Caco-2 (cell line): ENCODE measurements at regions not wholly inside any gene's neighbourhood (a gene's known extent, or its start where the extent isn't known, plus 50 kb on each side); places are given as distances from the start of the nearest gene placed in this dataset.
A peak's percentile ranks its signal among the peaks of the same experiment; 100 is the strongest.

Source experiments
- BruUV-seq: library from RNA; stranded (reverse); fragments of 400-500 nt; replicated peaks from 2 replicates; lab custom pipeline; 2021; lab: Mats Ljungman, UMichigan
- CTCF ChIA-PET: fragments of 300-600 bp; sonication (Branson Sonifier 250); formaldehyde crosslinking; loops from one replicate; lab custom pipeline; 2022; ENCODE audit warnings: antibody characterized with exemption; lab: Charles Lee
- POLR2A ChIA-PET: fragments of 300-600 bp; sonication (Branson Sonifier 250); formaldehyde crosslinking; loops from one replicate; lab custom pipeline; 2022; ENCODE audit warnings: antibody characterized with exemption; lab: Charles Lee
- DNase-seq, 2 experiments: peaks; one replicate each; pipeline versions ENCODE4 v3.0.0 to v3.0.0-alpha.2; 2020 to 2022
- H3K27me3 ChIP-seq: replicated peaks from 2 replicates; pipeline ENCODE4 v1.6.0; 2011; ENCODE audit warnings: low read length; ENCODE audit not compliant: control insufficient read depth, insufficient read depth
- H3K36me3 ChIP-seq: 2 replicates; pipeline ENCODE4 v1.5.1; 2011; ENCODE audit warnings: low read length; ENCODE audit not compliant: control insufficient read depth, insufficient read depth
- H3K4me1 ChIP-seq: fragments of 250-450 bp; sonication (Bioruptor Pico); 2 replicates; pipeline ENCODE4 v1.5.1; 2020; ENCODE audit warnings: mild to moderate bottlenecking
- H3K4me3 ChIP-seq: 2 replicates; pipeline ENCODE4 v1.5.1; 2011; ENCODE audit warnings: low read depth, mild to moderate bottlenecking, control low read depth, low read length
- H3K9me3 ChIP-seq: fragments of 250-450 bp; sonication (Bioruptor Pico); 2 replicates; pipeline ENCODE4 v1.5.1; 2020; ENCODE audit warnings: mild to moderate bottlenecking, moderate library complexity
- H3K27ac Mint-ChIP-seq: one replicate; pipeline ENCODE4 v1.8.0; 2022; ENCODE audit warnings: mixed read lengths; ENCODE audit not compliant: unreplicated experiment
- H3K27me3 Mint-ChIP-seq: one replicate; pipeline ENCODE4 v1.8.0; 2022; ENCODE audit warnings: mixed read lengths; ENCODE audit not compliant: insufficient read depth, unreplicated experiment
- H3K36me3 Mint-ChIP-seq: one replicate; pipeline ENCODE4 v1.8.0; 2022; ENCODE audit warnings: mild to moderate bottlenecking, mixed read lengths; ENCODE audit not compliant: insufficient read depth, unreplicated experiment
- H3K4me1 Mint-ChIP-seq: one replicate; pipeline ENCODE4 v1.8.0; 2022; ENCODE audit warnings: low read depth, mixed read lengths; ENCODE audit not compliant: unreplicated experiment
- H3K4me3 Mint-ChIP-seq: one replicate; pipeline ENCODE4 v1.8.0; 2022; ENCODE audit warnings: mild to moderate bottlenecking, moderate library complexity, mixed read lengths; ENCODE audit not compliant: unreplicated experiment
- H3K9me3 Mint-ChIP-seq: one replicate; pipeline ENCODE4 v1.8.0; 2022; ENCODE audit warnings: mixed read lengths; ENCODE audit not compliant: unreplicated experiment
- intact Hi-C: fragments of 100-400 bp; cut with micrococcal nuclease; formaldehyde crosslinking; loops from one replicate; pipeline ENCODE4 v1.10.0; 2022; ENCODE audit not compliant: unreplicated experiment
- TF ChIP-seq, protein P1 (sequence below), 2 experiments: fragments of 200-600 bp in 1 of 2; IDR thresholded peaks; 1 replicate in 1 of 2; 2 replicates in 1 of 2; pipeline versions ENCODE4 v1.5.1 to v1.8.0; 2011 to 2022; ENCODE audit warnings: antibody characterized with exemption in 1 of 2, control low read depth in 1 of 2, inconsistent platforms in 1 of 2, low read depth in 1 of 2, low read length in 1 of 2, mild to moderate bottlenecking in 1 of 2, moderate library complexity in 1 of 2; ENCODE audit not compliant: insufficient read depth in 1 of 2, severe bottlenecking in 1 of 2, unreplicated experiment in 1 of 2

DNA sequence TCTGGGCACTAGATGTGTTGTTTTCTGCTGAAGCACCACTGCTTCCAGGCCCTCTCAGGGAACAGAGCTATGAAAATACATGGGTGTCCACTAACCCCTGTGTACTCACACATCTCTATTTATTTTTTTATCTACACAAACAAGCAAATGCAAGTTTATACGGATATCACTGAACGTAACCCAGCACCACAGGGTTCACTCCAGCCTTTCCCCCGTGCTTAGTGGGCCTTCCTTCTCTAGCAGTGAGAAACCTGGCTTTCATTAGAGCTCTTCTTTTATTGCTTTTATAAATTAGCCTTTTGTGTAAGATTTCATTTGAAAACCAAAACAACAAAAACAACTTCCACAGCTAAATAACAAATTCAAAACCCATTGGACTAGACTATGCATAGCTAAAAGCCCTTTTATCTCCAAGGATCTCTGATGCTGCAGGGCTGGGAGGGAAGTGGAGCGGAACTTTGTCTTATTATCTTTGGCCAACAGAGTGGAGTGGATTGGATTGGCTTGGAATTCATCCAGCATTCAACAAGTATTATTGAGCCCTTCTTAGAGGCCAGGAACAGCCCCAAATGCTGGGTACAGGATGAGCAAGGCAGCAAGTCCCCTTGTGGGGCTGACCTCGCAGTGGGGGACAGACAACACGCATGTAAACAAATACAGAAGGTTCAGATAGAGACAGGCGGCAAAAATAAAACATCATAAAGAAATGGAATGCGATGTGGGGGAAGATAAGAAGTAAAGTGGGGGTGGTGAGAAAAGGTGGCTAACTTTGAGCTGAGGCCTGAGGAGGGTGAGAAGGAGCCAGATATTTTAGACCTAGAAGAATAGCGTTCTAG, 371.8 kb upstream of the POU3F1 start:
- ChIA-PET POLR2A (no interaction called here), CTCF (no interaction called here)
- H3K4me1 Mint-ChIP-seq = no peaks in the 10 kb centered on the region
- H3K36me3 Mint-ChIP-seq = no peaks in the 10 kb centered on the region
- DNase-seq = no peak
- H3K36me3 ChIP-seq = no peaks in the 10 kb centered on the region
- H3K4me1 ChIP-seq = no peaks in the 10 kb centered on the region
- peaks cover 11% of the 10 kb centered on the region for H3K9me3 Mint-ChIP-seq
- H3K27me3 Mint-ChIP-seq = peaks cover 12% of the 10 kb centered on the region
- H3K4me3 Mint-ChIP-seq = no peak overlapping the region
- H3K27me3 ChIP-seq = no peaks in the 10 kb centered on the region
- H3K27ac Mint-ChIP-seq = no peak overlapping the region
- intact Hi-C loops = no loop called here
- TF ChIP-seq, protein P1, sequence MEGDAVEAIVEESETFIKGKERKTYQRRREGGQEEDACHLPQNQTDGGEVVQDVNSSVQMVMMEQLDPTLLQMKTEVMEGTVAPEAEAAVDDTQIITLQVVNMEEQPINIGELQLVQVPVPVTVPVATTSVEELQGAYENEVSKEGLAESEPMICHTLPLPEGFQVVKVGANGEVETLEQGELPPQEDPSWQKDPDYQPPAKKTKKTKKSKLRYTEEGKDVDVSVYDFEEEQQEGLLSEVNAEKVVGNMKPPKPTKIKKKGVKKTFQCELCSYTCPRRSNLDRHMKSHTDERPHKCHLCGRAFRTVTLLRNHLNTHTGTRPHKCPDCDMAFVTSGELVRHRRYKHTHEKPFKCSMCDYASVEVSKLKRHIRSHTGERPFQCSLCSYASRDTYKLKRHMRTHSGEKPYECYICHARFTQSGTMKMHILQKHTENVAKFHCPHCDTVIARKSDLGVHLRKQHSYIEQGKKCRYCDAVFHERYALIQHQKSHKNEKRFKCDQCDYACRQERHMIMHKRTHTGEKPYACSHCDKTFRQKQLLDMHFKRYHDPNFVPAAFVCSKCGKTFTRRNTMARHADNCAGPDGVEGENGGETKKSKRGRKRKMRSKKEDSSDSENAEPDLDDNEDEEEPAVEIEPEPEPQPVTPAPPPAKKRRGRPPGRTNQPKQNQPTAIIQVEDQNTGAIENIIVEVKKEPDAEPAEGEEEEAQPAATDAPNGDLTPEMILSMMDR (IDR thresholded peaks at IDR 0.05; ENCODE audit: insufficient read depth in 1 of 2, low read depth in 1 of 2, low read length in 1 of 2, severe bottlenecking in 1 of 2, unreplicated experiment in 1 of 2) = no peak
- BruUV-seq = no TSS peak
- no peak overlapping the region for H3K4me3 ChIP-seq
- no peaks in the 10 kb centered on the region for H3K9me3 ChIP-seq

DNA sequence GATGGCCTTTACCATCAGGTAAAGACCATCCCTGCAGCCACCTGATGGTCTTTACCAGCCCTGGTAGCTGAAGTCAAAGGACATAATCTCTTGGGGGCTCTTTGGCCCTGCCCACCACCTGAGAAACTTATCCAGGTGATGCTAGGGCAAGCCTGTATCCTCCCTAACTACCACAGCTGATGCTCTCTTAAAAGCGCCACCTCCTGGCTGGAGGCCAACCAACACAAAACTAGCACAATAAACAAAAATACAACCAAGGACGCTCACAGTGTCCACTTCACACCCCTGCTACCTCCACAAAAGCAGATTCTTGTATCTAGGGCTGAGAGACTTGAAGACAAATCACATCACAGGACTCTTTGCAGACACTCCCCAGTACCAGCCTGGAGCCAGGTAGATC, 357.1 kb upstream of the POU3F1 start:
- H3K4me3 ChIP-seq = no peak overlapping the region
- ChIA-PET POLR2A (no interaction called here), CTCF (no interaction called here)
- TF ChIP-seq, protein P1 (IDR thresholded peaks at IDR 0.05; ENCODE audit: insufficient read depth in 1 of 2, low read depth in 1 of 2, low read length in 1 of 2, severe bottlenecking in 1 of 2, unreplicated experiment in 1 of 2) = peak in 1 of 2 experiments; percentile 16
- Mint-ChIP-seq H3K27ac (no peak overlapping the region), H3K27me3 (peaks cover 7% of the 10 kb centered on the region), H3K4me3 (no peak overlapping the region), H3K4me1 (no peaks in the 10 kb centered on the region), H3K36me3 (no peaks in the 10 kb centered on the region), H3K9me3 (peaks cover 10% of the 10 kb centered on the region)
- no peaks in the 10 kb centered on the region for H3K27me3 ChIP-seq
- H3K36me3 ChIP-seq = no peaks in the 10 kb centered on the region
- peak in 1 of 2 experiments; percentile 0 for DNase-seq
- H3K9me3 ChIP-seq = 0 out of 2 replicates have a peak, but pooled peaks cover 7% of the 10 kb centered on the region
- intact Hi-C loops = loop anchor here (5.0 kb wide), 1 partner anchor 376 kb away; no protein-coding TSS in a partner anchor
- BruUV-seq = no TSS peak
- no peaks in the 10 kb centered on the region for H3K4me1 ChIP-seq

DNA sequence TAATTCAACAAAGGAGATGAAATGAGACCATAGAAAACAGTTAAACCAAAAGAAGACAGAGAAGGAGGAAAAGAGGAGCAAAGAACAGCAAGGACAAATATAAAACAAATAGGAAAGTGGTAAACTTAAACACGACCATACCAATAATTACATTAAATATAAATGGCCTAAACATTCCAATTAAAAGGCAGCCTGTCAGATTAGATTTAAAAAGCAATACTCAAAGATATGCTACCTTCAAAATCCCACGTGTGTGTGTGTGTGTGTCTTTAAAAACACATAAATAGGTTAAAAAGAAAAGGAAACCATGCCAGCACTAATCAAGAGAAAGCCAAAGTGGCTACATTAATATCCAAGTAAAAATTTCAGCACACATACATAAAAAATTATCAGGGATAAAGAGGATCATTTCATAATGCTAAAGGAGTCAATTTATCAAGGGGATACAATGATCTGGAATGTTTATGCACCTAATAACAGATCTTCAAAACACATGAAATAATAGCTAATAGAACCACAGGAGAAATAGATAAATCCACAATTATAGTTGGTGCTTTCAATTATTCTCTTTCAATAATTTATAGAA, 355.7 kb upstream of the POU3F1 start:
- ChIA-PET CTCF (no interaction called here), POLR2A (no interaction called here)
- H3K36me3 Mint-ChIP-seq = no peaks in the 10 kb centered on the region
- H3K36me3 ChIP-seq = no peaks in the 10 kb centered on the region
- H3K4me3 ChIP-seq = no peak overlapping the region
- no peaks in the 10 kb centered on the region for H3K4me1 ChIP-seq
- DNase-seq = no peak
- BruUV-seq = no TSS peak
- intact Hi-C loops = loop anchor here (5.0 kb wide), 1 partner anchor 375 kb away; no protein-coding TSS in a partner anchor
- TF ChIP-seq, protein P1 (IDR thresholded peaks at IDR 0.05; ENCODE audit: insufficient read depth in 1 of 2, low read depth in 1 of 2, low read length in 1 of 2, severe bottlenecking in 1 of 2, unreplicated experiment in 1 of 2) = no peak
- H3K27ac Mint-ChIP-seq = no peak overlapping the region
- no peaks in the 10 kb centered on the region for H3K4me1 Mint-ChIP-seq
- peaks cover 11% of the 10 kb centered on the region for H3K27me3 Mint-ChIP-seq
- no peak overlapping the region for H3K4me3 Mint-ChIP-seq
- H3K27me3 ChIP-seq = no peaks in the 10 kb centered on the region
- H3K9me3 Mint-ChIP-seq = peaks cover 10% of the 10 kb centered on the region
- H3K9me3 ChIP-seq = 0 out of 2 replicates have a peak, but pooled peaks cover 7% of the 10 kb centered on the region
